ENCODE measurements at regions not wholly inside any gene's neighbourhood (a gene's known extent, or its start where the extent isn't known, plus 50 kb on each side); places are given as distances from the start of the nearest gene placed in this dataset.
"Not testable (repeated sequence)": the region's sequence is repeated elsewhere in the genome, so short reads cannot be mapped to it uniquely, and the experiment has no call there.

DNA sequence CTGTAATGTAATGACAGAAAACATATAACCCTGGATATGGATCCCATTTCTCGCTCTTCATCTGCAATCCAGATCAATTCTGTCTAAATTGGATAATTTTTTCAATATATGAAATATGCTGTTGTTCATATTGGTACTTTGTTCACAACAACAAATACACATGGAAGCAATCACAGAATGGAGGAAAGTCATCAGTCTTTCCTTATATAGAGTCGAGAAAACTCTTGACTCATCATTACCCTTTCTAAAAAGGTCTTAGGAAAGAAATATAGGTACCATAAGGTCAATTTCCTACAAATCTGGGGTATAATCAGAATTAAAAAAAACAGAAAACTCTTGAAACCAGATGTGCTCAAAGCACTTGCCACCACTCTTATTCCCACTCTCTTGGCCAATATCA lies 677.6 kb upstream of the ID4 start:
- DNase-seq = no peak

DNA sequence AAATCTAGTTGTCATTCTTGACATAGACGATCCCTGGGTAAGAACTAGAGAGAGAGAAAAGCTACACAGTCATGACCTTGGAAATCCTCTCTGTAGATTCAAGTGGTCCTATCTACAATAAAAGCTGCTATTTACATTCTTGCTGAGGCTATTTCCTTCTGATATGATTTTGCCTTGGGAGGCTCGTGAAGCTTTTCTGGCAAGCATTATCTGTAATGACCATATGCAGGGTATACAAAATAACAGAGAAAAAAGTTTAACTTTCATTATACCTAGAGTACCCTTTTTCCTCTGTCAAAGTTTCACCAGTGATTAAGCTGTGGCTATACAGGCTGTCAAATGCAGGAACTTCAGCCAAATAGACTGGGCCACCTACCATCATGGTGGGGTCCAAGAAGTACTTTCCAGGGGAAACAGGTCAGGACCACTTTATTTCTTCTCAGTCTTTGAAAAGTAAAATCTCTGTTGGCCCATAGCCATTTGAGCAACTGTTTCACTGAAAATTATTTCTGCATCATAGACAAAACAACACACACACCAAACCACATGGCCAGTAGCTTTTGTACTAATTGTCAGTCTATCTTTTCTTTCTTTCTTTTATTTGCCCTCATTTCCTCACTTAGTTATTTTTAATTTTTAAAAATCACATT lies 677.0 kb upstream of the ID4 start:
- no peak for DNase-seq

DNA sequence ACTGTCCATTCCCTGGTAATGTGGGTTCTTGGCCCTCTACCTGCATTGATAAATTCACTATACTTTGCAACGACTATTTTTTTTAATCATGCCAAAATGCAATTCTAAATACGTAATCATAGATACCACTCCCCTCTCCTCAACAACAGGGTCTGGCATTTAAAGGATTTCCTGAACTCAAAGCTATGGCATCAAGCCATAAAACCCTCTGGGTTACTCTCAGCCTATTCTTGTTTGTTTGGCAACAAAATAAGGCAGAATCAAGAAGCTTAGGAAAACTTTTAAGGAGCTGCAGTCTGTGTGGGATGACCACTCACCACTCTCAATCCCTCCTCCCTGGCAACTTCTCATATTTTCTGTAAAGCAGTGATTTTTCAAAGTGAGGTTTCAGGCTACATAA lies 669.9 kb upstream of the ID4 start:
- no peak for DNase-seq

DNA sequence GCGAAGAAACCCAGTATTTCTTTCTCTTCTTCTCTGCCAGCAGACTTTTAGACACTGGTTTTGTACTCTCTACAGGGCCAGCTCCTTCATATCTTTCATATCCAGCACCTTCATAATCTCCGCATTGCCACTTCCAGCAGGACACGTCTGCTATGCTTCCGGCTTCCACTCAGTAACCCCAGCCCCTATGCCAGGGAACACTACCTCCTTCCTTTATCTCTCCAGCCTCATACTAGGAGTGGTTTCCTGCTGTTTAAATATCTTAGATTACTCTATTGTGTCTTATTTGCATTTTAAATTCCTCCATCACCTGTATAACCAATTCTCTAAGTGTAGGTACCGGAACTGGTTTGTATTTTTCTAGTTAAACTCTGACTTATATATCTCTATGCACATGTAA lies 667.8 kb upstream of the ID4 start:
- DNase-seq = no peak

DNA sequence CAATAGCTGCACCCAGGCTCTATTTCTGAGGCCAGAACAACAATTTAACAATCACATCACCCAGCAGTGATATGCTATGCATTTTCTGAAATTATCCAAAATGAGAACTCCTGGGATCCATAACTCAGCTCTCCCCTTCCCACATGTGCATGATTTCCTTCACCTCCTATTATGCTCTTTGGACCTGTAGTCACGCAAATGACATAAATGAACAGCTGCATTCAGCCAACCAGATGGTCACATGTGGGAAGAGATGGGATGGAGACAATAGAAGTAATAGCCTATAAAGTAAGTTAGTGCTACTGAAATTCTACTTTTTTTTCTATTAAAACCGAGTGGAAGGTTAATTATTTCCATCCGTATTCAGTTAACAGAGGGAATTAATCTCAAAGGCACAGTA lies 662.1 kb upstream of the ID4 start:
- no peak for DNase-seq

DNA sequence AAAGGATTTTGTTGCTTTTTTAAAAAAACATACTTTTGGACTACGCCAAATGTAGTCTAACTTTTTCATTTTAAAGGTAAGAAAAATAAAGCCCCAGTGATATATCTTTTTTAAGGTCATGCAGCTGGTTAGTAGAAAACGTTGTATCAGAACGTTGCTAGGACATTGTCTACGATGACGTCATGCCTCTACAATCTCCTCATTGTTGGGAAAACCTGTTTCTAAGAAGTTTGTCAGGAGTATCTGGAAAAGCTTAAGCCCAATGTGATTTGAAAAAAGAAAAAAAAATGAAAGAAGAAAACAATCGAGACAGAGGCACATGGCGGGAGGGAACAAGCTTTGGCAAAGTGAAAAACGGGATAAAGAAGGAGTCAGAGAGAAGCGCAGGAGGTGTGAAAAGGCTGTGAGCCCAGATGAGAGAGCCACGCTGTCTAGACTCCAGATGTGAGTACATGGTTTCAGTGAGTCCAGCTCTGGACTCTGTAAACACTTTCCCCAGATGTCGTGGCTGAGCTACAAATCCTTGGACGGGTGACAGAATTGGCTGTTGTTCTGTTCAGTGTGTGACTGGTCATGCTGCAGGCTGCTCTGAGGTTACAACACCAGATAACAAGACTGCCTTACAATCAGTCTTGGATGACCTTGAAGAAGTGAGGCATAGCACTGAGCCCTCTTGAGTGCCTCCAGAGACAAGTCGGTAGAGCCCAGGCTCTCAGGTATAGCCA lies 656.7 kb upstream of the ID4 start:
- DNase-seq = no peak

DNA sequence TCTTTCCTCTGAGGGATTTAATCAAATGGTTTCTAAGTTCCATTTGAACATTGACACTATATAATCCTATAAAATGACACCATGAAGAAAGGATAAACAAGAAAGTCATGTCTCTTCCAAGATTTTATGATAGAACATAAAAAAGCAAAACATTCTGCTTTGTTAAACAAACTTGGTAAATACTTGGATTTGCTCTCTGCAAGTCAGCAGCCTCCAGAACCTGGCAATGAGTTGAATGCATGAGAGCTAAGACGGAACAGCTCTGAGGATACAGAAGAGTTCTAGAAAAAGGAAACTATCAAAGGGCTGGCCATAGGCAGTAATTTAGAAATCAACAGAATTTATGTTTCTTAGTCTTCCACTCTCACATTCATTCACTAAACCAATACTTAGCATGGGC lies 656.0 kb upstream of the ID4 start:
- DNase-seq = no peak

DNA sequence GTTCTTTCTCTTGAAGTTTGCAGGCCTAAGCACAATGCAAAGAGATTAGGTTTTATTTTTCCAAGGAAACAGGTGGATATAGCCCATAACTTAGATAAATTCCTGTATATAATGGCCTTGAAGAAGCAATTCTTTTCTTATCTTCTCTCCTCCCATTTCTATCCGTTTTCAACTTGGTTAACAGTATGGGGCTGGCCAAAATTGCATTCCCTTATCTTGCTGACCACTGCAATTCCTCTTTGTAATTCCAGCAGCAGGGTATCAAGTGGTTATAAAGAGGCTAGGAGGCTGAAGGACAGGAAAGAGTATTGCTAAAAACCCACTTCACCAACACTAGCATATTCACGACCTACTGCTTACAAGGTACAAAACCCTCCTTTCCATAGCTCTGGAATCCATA lies 643.5 kb upstream of the ID4 start:
- no peak for DNase-seq

DNA sequence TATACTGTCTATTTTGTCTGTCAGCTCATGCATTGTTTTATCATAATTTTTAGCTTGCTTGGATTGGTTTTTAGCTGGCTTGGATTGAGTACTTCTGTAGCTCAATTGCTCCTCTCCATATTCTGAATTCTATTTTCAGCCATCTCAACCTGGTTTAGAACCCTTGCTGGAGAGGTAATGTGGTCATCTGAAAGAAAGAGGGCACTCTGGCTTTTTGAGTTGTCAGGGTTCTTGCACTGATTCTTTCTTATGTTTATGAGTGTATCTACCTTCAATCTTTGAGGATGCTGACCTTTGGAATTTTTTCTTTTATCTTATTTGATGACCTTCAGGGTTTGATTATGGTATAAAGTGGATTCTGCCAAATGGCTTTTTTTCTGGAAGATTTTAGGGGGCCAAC lies 632.7 kb upstream of the ID4 start:
- no peak for DNase-seq

DNA sequence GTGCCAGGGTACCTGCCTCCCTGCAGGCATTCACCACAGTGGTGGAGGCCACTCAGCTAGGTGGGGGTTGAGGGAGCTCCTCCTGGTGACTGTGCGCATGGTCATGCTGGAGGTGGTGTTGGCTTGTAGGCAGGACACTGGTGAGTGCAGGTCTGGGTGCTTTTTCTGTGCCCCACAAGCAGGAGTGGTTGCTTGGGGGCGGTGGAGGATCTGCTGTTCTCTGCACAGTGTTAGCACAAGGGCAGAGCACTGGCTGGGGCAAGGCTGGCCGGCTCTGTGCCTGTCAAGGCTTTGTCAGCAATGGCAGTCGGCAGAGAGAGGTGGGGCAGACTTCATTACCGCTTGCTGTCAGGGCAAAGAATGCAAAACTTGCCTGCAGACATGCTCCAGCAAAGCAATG lies 632.1 kb upstream of the ID4 start:
- no peak for DNase-seq

DNA sequence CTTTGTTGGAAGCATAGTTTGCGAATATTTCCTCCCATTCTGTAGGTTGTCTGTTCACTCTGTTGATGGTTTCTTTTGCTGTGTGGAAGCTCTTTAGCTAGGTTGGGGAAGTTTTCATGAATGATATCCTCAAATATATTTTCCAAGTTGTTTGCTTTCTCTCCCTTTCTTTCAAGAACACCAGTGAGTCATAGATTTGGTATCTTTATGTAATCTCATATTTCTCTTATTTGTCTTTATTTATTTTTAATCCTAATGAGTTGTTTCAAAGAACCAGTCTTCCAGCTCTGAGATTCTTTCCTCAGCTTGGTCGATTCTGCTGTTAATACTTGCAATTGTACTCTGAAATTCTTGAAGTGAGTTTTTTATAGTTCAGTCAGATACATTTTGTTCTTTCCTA lies 628.0 kb upstream of the ID4 start:
- no peak for DNase-seq

DNA sequence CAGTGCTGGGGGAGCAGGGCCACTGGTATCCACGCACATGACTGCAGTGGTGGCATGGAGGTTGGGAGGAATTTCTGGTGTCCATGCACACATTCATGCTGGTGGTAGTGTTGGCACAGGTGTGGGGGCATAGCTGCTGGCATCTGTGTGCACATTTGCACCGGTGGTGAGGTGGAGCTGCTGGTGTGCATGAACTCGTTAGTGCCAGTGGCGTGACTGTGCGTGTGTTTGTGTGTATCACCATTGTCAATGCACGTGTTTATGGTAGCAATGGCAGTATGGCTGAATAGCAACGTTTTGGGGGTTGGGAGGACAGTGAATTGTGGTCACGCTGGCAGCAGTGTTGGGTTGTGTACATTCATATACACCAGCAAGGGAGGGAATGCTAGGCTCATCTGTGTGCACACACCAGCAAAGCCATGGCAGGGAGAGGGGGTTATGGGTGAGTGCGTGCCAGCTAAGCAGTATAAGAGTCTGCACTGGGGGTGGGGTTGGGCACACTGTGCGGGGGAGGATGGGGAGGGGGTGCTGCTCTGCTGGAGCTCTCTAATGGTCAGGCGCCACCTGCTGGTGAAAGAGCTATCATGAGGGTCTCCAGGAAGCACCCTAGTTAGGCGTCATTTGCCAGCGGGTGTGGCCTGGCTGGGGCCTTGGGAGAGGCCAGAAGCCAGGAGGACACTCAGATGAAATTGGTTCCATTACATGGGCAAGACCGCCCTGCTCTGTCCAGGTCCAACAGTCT lies 626.1 kb upstream of the ID4 start:
- no peak for DNase-seq

DNA sequence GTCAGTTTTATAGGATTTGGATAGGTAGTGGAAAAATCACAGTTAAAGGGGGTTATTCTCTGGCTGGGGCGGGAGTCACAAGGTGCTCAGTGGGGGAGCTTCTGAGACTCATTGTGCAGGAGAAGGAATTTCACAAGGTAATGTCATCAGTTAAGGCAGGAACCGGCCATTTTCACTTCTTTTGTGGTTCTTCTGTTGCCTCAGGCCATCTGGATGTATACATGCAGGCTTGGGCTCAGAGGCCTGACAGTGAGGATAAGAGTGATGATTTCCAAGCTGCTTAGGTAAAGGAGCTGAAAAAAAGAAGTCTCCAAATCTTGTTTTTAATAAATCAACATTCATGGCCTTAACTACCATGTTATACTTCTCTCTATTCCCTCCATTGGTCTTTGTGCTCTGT lies 622.9 kb upstream of the ID4 start:
- DNase-seq = no peak

DNA sequence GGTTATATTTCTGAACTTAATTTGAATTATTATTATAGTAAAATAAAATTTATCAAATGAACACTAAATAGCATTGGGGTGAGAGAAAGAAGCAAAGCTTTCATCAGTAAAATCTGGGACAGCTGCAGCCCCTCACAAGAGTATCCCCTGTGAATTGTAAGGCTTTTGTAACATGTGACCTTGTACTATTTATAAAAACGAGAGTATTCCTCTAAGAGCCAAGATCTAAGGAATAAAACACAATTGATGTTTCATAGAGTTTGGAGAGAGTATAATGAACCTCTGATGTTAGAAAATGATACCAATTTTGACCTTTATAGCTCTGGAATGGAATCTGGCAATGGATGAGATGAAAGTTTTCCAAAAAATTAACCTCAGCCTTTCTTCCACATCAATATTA lies 617.2 kb upstream of the ID4 start:
- no peak for DNase-seq

DNA sequence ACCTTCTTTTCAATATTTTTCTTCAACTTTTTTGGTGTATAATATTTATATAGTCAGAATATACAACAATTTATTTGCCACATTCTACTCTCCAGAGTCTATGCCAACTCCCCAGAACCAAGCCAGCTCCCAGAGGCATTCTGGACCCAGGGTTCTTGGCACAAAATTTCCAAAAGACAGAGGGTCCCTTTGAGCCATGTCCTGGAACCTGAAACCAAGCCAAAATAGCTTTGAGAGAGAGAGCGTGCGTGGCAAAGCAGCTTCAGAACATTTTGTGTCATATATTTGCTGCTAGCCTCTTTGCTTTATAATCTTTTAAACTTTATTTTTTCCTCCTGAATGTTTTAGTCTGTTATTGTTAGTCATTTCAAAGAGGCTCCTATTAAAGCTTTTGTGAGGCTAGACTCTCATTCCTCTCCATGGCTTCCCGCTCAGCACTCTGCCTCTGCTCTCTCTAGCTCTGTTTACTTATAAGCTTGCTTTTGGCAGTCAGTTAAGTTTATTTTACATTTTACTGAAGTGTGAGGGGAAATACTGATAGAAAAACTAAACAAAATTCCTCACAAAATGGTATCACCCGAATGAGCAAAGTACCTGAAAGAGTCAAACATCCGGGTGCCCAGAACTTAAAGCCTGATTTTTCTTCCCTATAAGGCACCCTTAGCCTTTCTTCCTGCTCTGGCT lies 605.1 kb upstream of the ID4 start:
- no peak for DNase-seq

DNA sequence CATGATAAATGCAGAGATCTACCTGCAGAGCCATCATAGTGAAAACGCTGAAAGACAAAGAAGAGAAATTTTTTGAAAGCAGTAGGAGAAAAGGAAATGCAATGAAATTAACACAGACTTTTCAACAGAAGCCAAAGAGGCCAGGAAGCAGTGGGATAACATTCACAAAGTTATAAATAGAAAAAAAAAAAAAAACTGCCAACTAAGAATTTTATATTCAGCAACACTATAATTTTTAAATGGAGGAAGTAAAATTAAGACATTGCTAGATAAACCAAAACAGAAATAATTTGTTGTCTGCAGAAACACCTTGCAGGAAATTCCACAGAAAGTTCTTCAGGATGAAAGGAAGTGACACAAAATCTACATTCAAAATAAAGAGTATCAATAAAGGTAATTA lies 591.5 kb upstream of the ID4 start:
- no peak for DNase-seq

DNA sequence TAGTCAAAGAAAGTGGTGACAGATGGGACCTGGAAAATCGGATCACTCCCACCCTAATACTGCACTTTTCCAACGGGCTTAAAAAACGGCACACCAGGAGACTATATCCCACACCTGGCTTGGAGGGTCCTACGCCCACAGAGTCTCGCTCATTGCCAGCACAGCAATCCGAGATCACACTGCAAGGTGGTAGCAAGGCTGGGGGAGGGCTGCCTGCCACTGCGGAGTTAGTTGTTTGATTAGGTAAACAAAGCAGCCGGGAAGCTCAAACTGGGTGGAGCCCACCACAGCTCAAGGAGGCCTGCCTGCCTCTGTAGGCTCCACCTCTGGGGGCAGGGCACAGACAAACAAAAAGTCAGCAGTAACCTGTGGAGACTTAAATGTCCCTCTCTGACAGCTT lies 590.0 kb upstream of the ID4 start:
- DNase-seq = not testable (repeated sequence)

DNA sequence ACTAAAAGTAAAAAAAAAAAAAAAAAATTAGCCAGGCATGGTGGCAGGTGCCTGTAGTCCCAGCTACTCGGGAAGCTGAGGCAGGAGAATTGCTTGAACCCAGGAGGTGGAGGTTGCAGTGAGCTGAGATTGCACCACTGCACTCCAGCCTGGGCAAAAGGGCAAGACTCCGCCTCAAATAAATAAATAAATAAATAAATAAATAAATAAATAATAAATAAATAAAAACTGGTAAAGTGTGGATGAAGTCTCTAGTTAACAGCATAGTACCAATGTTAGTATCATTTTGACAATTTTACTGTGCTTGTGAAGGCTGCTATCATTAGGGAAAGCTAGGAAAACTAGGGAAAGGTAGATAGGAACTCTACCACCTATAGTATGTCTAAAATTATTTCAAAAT lies 581.0 kb upstream of the ID4 start:
- not testable (repeated sequence) for DNase-seq

DNA sequence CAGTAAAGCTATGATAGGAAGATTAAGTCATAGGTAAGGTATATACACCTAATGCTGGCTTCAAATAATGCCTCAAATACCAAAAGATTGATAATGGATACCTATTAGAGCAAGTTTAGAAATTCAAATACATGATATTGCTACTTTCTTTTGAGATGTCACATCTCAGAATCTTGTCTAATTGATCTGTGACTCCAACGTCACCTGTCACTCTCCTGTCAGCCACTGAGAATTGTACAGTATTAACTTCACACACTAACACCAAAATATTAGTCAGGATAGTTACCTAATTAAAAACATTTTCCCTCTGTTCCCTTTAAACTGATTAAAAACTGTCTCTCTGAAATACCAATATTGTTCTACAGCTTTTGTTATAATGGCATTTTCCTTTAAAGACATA lies 575.5 kb upstream of the ID4 start:
- no peak for DNase-seq

DNA sequence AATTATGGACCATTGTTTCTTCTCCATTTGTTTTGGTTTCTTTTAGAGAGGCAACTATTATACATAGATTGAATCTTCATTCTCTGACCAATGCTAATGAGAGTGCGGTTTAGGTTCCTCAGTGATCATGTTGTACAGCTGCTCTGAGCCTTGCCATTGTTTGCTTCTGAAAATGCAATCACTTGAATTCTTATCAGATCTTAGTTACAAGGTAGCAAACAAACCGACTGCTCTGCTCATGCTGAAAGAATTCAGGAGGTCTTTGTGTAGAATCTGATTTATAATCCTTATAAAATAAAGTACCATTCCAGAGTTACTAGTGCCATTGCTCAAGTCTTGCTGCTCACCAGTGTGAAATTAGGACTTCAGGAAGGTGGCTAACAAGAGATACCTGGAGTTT lies 569.1 kb upstream of the ID4 start:
- no peak for DNase-seq

DNA sequence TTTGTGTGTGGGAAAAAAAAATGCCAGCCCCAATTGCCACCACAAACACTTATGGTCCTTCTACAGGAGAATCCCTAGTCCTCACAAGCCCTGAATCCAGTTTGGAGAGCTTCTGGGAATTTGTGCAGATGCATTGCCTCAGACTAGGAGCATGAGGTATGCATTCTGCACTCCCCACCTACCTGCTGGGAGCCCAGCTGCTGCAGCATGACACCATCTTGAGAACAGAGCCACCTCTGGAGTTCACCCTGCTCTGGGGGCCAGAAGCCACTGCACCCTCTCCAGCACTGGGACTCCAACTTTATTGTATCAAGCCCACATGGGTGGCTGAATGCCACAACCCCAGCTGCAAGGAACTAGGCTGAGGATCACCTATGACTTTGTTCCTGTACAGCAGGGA lies 568.5 kb upstream of the ID4 start:
- no peak for DNase-seq

DNA sequence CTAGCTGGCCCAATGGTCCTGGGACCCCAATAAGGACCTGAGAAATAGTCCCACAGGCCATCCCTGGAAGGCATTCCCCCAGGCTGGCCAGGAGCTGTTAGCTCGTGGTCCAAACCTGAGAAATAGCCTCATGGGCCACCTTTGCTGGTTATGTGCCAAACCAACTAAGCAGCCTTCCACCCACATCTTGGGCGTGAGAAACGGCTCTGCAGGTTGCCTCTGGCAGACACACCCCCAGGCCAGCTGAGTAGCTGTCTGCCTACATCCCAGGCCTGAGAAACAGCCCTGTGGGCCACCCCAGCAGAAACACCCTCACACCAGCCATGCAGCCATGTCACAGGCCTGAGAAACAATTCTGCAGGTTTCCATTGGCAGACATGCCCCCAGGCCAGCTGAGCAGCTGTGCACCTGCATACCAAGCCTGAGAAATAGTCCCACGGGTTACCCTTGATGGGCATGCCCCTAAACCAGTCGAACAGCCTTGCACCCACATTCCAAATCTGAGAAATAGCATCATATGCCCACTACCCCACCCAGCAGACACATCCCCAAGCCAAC lies 567.8 kb upstream of the ID4 start:
- DNase-seq = no peak

DNA sequence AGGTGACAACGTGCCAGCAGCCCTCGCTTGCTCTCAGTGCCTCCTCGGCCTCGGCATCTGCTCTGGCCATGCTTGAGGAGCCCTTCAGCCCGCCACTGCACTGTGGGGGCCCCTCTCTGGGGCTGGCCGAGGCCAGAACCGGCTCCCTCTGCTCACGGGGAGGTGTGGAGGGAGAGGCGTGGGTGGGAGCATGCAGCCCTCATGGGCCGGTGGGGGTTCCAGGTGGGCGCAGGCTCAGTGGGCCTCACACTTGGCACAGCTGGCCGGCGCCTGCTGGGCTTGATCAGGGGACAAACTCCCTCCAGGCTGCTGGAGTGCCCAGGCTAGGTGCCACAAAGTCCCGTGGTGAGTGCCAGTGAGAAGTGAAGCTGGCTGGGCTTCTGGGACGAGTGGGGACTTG lies 566.6 kb upstream of the ID4 start:
- no peak for DNase-seq

DNA sequence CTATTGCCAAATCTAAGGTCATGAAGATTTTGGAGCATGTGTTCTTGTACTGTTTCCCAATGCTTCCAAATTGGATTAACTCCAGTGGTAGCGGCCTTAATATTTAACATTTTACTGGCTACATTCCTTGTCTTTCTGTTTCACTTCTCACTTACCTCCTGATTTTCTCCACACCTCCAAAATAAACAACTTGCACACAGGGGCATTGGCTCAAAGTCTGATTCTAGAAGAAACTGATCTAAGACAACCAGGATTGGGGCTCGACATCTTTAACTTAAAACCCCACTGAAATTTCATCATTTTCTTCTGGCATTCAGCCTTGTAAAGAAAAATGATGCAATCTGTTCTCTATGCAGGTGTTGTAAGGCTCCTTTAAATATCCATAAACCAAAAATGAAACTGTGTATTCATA lies 557.9 kb upstream of the ID4 start:
- DNase-seq = no peak

Measured in stimulated activated CD4-positive, alpha-beta T cell treated with anti-CD3 and anti-CD28 coated beads, Interleukin-1b, Interleukin-23, amount 100 ng/mL, for 48 hours (primary cell).